ENCODE measurements at regions not wholly inside any gene's neighbourhood (a gene's known extent, or its start where the extent isn't known, plus 50 kb on each side); places are given as distances from the start of the nearest gene placed in this dataset.
"Not testable (repeated sequence)": the region's sequence is repeated elsewhere in the genome, so short reads cannot be mapped to it uniquely, and the experiment has no call there.

- TF ChIP-seq CTCF (IDR thresholded peaks at IDR 0.05; ENCODE audit: low read length, missing control alignments), result no peak
- DNase-seq (ENCODE audit: low read depth), result no peak
- H3K4me3 ChIP-seq (replicated peaks; ENCODE audit: low read depth, low read length), result no peak overlapping the region
These were observed 143.2 kb upstream of the ANK3 start for GRCh38 chr10:60532696-60533468.

GRCh38 chr10:60531006-60531405, 141.3 kb upstream of the ANK3 start:
- no peak for DNase-seq (ENCODE audit: low read depth)
- no peak for TF ChIP-seq CTCF (IDR thresholded peaks at IDR 0.05; ENCODE audit: low read length, missing control alignments)
- H3K4me3 ChIP-seq (replicated peaks; ENCODE audit: low read depth, low read length), result no peak overlapping the region

GRCh38 chr10:60527676-60528075, 138.0 kb upstream of the ANK3 start:
- no peak overlapping the region for H3K4me3 ChIP-seq (replicated peaks; ENCODE audit: low read depth, low read length)
- no peak for TF ChIP-seq CTCF (IDR thresholded peaks at IDR 0.05; ENCODE audit: low read length, missing control alignments)
- DNase-seq (ENCODE audit: low read depth), result no peak

GRCh38 chr10:60525716-60526585, 136.3 kb upstream of the ANK3 start:
- H3K4me3 ChIP-seq (replicated peaks; ENCODE audit: low read depth, low read length), result no peak overlapping the region
- DNase-seq (ENCODE audit: low read depth), result no peak
- TF ChIP-seq CTCF (IDR thresholded peaks at IDR 0.05; ENCODE audit: low read length, missing control alignments), result no peak

GRCh38 chr10:60524541-60524940, 134.9 kb upstream of the ANK3 start:
- no peak for TF ChIP-seq CTCF (IDR thresholded peaks at IDR 0.05; ENCODE audit: low read length, missing control alignments)
- no peak overlapping the region for H3K4me3 ChIP-seq (replicated peaks; ENCODE audit: low read depth, low read length)
- peak; percentile 32 for DNase-seq (ENCODE audit: low read depth)

- H3K4me3 ChIP-seq (replicated peaks; ENCODE audit: low read depth, low read length); DNase-seq (ENCODE audit: low read depth): not testable (repeated sequence)
These were observed 133.7 kb upstream of the ANK3 start for GRCh38 chr10:60523371-60523770.

GRCh38 chr10:60522617-60523016, 132.9 kb upstream of the ANK3 start:
- DNase-seq (ENCODE audit: low read depth), result no peak
- no peak for TF ChIP-seq CTCF (IDR thresholded peaks at IDR 0.05; ENCODE audit: low read length, missing control alignments)
- H3K4me3 ChIP-seq (replicated peaks; ENCODE audit: low read depth, low read length), result no peak overlapping the region

All from fibroblast of pulmonary artery (primary cell).